SK-N-SH treated with all-trans-retinoic acid at 6 μM for 48 hours (cell line): ENCODE measurements at regions not wholly inside any gene's neighbourhood (a gene's known extent, or its start where the extent isn't known, plus 50 kb on each side); places are given as distances from the start of the nearest gene placed in this dataset.

Experiments used
- ATAC-seq: fragments of 200-7000 bp; cut with Tn5 transposase; 3 replicates; pipeline ENCODE4 v1.9.1; 2020; ENCODE audit warnings: mild to moderate bottlenecking, moderate library complexity
- ARNTL ChIP-seq: fragments of 450-650 bp; formaldehyde crosslinking; IDR thresholded peaks from 2 replicates; pipeline ENCODE4 v1.5.0; 2020; ENCODE audit warnings: low read depth, mild to moderate bottlenecking, moderate library complexity, borderline replicate concordance
- BACH2 ChIP-seq: fragments of 250-450 bp; sonication (Bioruptor Pico); IDR thresholded peaks from 2 replicates; pipeline ENCODE4 v1.9.0; 2021; ENCODE audit warnings: mild to moderate bottlenecking, borderline replicate concordance
- CSDC2 ChIP-seq: fragments of 250-450 bp; sonication (Bioruptor Pico); IDR thresholded peaks from 2 replicates; pipeline ENCODE4 v1.5.0; 2020; ENCODE audit warnings: mild to moderate bottlenecking, moderate library complexity
- ESRRG ChIP-seq: fragments of 250-450 bp; sonication (Bioruptor Pico); IDR thresholded peaks from 2 replicates; pipeline ENCODE4 v1.6.1; 2021; ENCODE audit warnings: mild to moderate bottlenecking
- GLIS3 ChIP-seq: fragments of 250-450 bp; sonication (Bioruptor Pico); IDR thresholded peaks from 2 replicates; pipeline ENCODE4 v1.5.0; 2020; ENCODE audit warnings: mild to moderate bottlenecking, moderate library complexity
- OSR1 ChIP-seq: fragments of 250-450 bp; sonication (Bioruptor Pico); IDR thresholded peaks from 2 replicates; pipeline ENCODE4 v1.8.0; 2022; ENCODE audit warnings: moderate library complexity, mild to moderate bottlenecking, inconsistent platforms
- PPARA ChIP-seq: fragments of 250-450 bp; sonication (Bioruptor Pico); IDR thresholded peaks from 2 replicates; pipeline ENCODE4 v1.5.0; 2020; ENCODE audit warnings: mild to moderate bottlenecking, borderline replicate concordance
- RARB ChIP-seq: fragments of 250-450 bp; sonication (Bioruptor Pico); IDR thresholded peaks from 2 replicates; pipeline ENCODE4 v1.8.0; 2021; ENCODE audit warnings: mild to moderate bottlenecking, moderate library complexity
- SNAI2 ChIP-seq: fragments of 250-450 bp; sonication (Bioruptor Pico); IDR thresholded peaks from 2 replicates; pipeline ENCODE4 v1.5.0; 2020; ENCODE audit warnings: mild to moderate bottlenecking, moderate library complexity
- TOX ChIP-seq: fragments of 250-450 bp; sonication (Bioruptor Pico); IDR thresholded peaks from 2 replicates; pipeline ENCODE4 v1.8.0; 2021; ENCODE audit warnings: mild to moderate bottlenecking, moderate library complexity, borderline replicate concordance
- ZC3H10 ChIP-seq: fragments of 250-450 bp; sonication (Bioruptor Pico); IDR thresholded peaks from 2 replicates; pipeline ENCODE4 v1.5.1; 2021; ENCODE audit warnings: mild to moderate bottlenecking, moderate library complexity
- ZFP3 ChIP-seq: fragments of 250-450 bp; sonication (Bioruptor Pico); IDR thresholded peaks from 2 replicates; pipeline ENCODE4 v1.5.0; 2020; ENCODE audit warnings: mild to moderate bottlenecking, moderate library complexity
- ZNF565 ChIP-seq: fragments of 450-650 bp; formaldehyde crosslinking; conservative IDR thresholded peaks from 2 replicates; pipeline ENCODE4 v1.5.0; 2020; ENCODE audit warnings: low read depth, mild to moderate bottlenecking, moderate library complexity
- ZNF70 ChIP-seq: fragments of 450-650 bp; formaldehyde crosslinking; IDR thresholded peaks from 2 replicates; pipeline ENCODE4 v1.5.0; 2020; ENCODE audit warnings: mild to moderate bottlenecking, moderate library complexity
- ZNF8 ChIP-seq: fragments of 450-650 bp; formaldehyde crosslinking; IDR thresholded peaks from 2 replicates; pipeline ENCODE4 v1.5.0; 2020; ENCODE audit warnings: mild to moderate bottlenecking, moderate library complexity
- TF ChIP-seq, protein P1 (sequence below): fragments of 250-450 bp; sonication (Bioruptor Pico); IDR thresholded peaks from 2 replicates; pipeline ENCODE4 v1.8.0; 2021; ENCODE audit warnings: low read depth, mild to moderate bottlenecking, moderate library complexity, borderline replicate concordance
- TF ChIP-seq, protein P2 (sequence below): fragments of 250-450 bp; sonication (Bioruptor Pico); IDR thresholded peaks from 2 replicates; pipeline ENCODE4 v1.5.1; 2021; ENCODE audit warnings: mild to moderate bottlenecking, moderate library complexity
- TF ChIP-seq, protein P3 (sequence below): fragments of 250-450 bp; sonication (Bioruptor Pico); IDR thresholded peaks from 2 replicates; pipeline ENCODE4 v1.8.0; 2020; ENCODE audit warnings: mild to moderate bottlenecking, moderate library complexity, borderline replicate concordance
- TF ChIP-seq, protein P4 (sequence below): fragments of 250-450 bp; sonication (Bioruptor Pico); IDR thresholded peaks from 2 replicates; pipeline ENCODE4 v1.5.0; 2020; ENCODE audit warnings: mild to moderate bottlenecking, moderate library complexity
- TF ChIP-seq, protein P5 (sequence below): fragments of 250-450 bp; sonication (Bioruptor Pico); IDR thresholded peaks from 2 replicates; pipeline ENCODE4 v1.5.1; 2020; ENCODE audit warnings: low read depth, mild to moderate bottlenecking, moderate library complexity

DNA sequence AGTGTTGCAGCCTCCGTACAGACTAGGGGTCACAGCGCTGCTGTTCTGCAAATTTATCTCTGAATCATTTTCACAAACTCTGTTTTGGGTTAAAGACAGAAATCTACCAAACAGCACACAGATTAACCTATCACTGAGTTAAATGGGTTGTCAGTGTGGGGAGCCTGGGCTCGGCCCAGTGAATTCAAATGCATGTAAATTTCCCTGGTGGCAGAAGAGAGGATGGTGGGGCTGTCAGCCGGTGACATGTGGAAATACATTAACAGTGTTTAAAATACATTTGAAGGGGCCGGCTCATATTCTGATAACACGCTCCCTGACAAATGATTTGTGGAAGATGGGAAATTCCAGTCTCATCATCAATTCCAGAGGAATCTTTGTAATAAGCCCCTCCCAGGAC lies 309.6 kb upstream of the MKI67 start:
- TF ChIP-seq RARB (no peak), CSDC2 (CRISPR knock-in tag) (no peak)
- no peak for ATAC-seq

DNA sequence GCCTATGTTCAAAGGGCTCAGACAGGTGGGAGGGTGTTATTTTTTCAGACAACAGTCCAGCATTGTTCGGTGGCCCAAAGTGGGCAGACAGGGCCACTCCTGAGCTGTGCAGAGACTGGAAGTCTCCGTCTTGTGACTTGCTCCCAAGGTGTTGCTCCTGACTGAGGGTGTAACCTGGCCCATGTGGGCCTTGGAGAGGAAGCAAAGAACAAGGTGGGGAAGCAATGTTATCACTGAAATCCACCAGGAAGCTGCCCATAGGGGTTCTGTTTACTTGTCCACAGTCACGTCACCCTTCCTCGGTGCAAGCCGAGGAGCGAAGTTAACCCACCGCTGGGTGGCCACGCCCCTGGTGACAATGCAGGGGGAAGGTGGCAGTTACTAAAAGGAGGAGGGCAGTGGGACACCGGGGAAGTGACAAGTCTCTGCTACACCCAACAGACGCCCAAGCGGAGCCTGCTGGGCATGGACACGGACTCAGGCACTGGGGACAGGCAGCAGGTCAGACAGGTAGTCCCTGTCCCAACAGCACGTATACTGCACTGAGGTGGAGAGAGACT lies 311.6 kb upstream of the MKI67 start:
- TF ChIP-seq, protein P1, sequence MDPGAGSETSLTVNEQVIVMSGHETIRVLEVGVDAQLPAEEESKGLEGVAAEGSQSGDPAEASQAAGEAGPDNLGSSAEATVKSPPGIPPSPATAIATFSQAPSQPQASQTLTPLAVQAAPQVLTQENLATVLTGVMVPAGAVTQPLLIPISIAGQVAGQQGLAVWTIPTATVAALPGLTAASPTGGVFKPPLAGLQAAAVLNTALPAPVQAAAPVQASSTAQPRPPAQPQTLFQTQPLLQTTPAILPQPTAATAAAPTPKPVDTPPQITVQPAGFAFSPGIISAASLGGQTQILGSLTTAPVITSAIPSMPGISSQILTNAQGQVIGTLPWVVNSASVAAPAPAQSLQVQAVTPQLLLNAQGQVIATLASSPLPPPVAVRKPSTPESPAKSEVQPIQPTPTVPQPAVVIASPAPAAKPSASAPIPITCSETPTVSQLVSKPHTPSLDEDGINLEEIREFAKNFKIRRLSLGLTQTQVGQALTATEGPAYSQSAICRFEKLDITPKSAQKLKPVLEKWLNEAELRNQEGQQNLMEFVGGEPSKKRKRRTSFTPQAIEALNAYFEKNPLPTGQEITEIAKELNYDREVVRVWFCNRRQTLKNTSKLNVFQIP (CRISPR knock-in tag) = no peak
- TF ChIP-seq ESRRG (CRISPR knock-in tag) (no peak), BACH2 (no peak), ZC3H10 (CRISPR knock-in tag) (no peak), ZNF70 (no peak), ZNF8 (CRISPR knock-in tag) (no peak), OSR1 (no peak), ZFP3 (no peak), TOX (CRISPR knock-in tag) (no peak), SNAI2 (CRISPR knock-in tag) (no peak), ARNTL (CRISPR knock-in tag) (no peak), ZNF565 (no peak), GLIS3 (no peak)
- TF ChIP-seq, protein P2, sequence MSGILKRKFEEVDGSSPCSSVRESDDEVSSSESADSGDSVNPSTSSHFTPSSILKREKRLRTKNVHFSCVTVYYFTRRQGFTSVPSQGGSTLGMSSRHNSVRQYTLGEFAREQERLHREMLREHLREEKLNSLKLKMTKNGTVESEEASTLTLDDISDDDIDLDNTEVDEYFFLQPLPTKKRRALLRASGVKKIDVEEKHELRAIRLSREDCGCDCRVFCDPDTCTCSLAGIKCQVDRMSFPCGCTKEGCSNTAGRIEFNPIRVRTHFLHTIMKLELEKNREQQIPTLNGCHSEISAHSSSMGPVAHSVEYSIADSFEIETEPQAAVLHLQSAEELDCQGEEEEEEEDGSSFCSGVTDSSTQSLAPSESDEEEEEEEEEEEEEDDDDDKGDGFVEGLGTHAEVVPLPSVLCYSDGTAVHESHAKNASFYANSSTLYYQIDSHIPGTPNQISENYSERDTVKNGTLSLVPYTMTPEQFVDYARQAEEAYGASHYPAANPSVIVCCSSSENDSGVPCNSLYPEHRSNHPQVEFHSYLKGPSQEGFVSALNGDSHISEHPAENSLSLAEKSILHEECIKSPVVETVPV (CRISPR knock-in tag) = no peak
- ATAC-seq = no peak

DNA sequence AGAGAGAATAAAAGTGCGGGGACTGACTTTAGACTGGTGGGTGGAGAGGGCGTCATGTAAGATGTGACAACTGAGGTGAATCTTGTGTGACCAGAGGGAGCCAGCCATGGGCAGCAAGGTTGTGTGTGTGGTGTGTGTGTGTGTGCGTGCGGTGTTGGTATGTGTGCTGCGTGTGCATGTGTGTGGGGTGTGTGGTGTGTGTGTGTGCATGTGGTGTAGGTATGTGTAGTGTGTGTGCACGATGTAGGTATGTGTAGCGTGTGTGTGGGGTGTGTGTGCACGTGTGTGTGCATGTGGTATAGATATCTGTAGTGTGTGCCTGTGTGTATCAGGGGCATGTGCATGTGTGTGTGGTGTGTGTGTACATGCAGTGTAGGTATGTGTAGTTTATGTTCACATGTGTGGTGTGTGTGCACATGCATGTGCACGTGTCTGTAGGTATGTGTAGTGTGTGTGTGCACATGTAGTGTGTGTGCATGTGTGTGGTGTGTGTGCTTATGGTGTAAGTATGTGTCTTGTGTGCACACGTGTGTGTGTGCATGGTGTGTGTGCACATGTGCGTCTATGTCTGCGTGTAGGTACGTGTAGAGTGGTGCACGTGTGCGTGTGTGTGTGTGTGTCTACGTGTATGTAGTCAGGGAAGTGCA lies 312.3 kb upstream of the MKI67 start:
- no peak for ATAC-seq
- TF ChIP-seq, protein P3, sequence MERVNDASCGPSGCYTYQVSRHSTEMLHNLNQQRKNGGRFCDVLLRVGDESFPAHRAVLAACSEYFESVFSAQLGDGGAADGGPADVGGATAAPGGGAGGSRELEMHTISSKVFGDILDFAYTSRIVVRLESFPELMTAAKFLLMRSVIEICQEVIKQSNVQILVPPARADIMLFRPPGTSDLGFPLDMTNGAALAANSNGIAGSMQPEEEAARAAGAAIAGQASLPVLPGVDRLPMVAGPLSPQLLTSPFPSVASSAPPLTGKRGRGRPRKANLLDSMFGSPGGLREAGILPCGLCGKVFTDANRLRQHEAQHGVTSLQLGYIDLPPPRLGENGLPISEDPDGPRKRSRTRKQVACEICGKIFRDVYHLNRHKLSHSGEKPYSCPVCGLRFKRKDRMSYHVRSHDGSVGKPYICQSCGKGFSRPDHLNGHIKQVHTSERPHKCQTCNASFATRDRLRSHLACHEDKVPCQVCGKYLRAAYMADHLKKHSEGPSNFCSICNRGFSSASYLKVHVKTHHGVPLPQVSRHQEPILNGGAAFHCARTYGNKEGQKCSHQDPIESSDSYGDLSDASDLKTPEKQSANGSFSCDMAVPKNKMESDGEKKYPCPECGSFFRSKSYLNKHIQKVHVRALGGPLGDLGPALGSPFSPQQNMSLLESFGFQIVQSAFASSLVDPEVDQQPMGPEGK (CRISPR knock-in tag) = no peak
- TF ChIP-seq ZFP3 (no peak), PPARA (CRISPR knock-in tag) (no peak), BACH2 (no peak), ARNTL (CRISPR knock-in tag) (no peak)
- TF ChIP-seq, protein P4, sequence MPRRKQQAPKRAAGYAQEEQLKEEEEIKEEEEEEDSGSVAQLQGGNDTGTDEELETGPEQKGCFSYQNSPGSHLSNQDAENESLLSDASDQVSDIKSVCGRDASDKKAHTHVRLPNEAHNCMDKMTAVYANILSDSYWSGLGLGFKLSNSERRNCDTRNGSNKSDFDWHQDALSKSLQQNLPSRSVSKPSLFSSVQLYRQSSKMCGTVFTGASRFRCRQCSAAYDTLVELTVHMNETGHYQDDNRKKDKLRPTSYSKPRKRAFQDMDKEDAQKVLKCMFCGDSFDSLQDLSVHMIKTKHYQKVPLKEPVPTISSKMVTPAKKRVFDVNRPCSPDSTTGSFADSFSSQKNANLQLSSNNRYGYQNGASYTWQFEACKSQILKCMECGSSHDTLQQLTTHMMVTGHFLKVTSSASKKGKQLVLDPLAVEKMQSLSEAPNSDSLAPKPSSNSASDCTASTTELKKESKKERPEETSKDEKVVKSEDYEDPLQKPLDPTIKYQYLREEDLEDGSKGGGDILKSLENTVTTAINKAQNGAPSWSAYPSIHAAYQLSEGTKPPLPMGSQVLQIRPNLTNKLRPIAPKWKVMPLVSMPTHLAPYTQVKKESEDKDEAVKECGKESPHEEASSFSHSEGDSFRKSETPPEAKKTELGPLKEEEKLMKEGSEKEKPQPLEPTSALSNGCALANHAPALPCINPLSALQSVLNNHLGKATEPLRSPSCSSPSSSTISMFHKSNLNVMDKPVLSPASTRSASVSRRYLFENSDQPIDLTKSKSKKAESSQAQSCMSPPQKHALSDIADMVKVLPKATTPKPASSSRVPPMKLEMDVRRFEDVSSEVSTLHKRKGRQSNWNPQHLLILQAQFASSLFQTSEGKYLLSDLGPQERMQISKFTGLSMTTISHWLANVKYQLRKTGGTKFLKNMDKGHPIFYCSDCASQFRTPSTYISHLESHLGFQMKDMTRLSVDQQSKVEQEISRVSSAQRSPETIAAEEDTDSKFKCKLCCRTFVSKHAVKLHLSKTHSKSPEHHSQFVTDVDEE (CRISPR knock-in tag) = no peak
- TF ChIP-seq, protein P5, sequence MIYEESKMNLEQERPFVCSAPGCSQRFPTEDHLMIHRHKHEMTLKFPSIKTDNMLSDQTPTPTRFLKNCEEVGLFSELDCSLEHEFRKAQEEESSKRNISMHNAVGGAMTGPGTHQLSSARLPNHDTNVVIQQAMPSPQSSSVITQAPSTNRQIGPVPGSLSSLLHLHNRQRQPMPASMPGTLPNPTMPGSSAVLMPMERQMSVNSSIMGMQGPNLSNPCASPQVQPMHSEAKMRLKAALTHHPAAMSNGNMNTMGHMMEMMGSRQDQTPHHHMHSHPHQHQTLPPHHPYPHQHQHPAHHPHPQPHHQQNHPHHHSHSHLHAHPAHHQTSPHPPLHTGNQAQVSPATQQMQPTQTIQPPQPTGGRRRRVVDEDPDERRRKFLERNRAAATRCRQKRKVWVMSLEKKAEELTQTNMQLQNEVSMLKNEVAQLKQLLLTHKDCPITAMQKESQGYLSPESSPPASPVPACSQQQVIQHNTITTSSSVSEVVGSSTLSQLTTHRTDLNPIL (CRISPR knock-in tag) = no peak
